ENCODE measurements at regions not wholly inside any gene's neighbourhood (a gene's known extent, or its start where the extent isn't known, plus 50 kb on each side); places are given as distances from the start of the nearest gene placed in this dataset.
"Not testable (repeated sequence)": the region's sequence is repeated elsewhere in the genome, so short reads cannot be mapped to it uniquely, and the experiment has no call there.

DNA sequence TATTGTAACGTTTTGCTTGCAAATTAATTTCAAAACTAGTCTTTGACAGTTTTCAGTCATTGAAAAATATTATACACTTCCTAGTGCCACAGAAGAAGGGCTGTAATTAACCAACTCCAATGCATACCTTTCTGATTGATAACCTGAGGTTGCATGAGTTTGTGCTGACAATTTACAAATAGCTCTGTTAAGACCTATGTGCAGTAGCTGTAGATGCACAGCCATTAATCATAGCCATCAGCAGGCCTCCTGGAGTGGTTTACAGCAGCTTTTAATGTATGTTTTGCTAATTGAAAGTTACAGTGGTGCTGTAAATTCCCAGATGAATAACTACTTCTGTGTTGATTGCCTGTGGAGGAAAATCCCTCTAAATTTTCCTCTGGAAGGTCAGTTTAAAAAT is 758.1 kb downstream of the SH3BGRL start:
- Histone ChIP-seq H2BK20ac (ENCODE audit: low read depth, low read length, poor library complexity, severe bottlenecking) (no peak overlapping the region), H4K91ac (ENCODE audit: insufficient read length, low read depth, low read length) (no peak overlapping the region), H3K4me1 (ENCODE audit: insufficient read depth, low read length) (no peaks in the 10 kb centered on the region), H4K20me1 (ENCODE audit: control insufficient read depth, insufficient read depth, insufficient read length) (no peaks in the 10 kb centered on the region), H3K18ac (ENCODE audit: insufficient read length, low read depth, low read length) (no peak overlapping the region), H3K23me2 (ENCODE audit: insufficient read length, low read depth, low read length, poor library complexity, severe bottlenecking) (no peaks in the 10 kb centered on the region), H2BK15ac (ENCODE audit: low read depth, low read length) (no peak overlapping the region), H3K27ac (ENCODE audit: insufficient read length, low read depth, low read length) (no peak overlapping the region), H3K56ac (ENCODE audit: insufficient read length, low read depth, low read length) (no peak overlapping the region), H3K4ac (ENCODE audit: low read depth, low read length) (no peak overlapping the region), H4K5ac (ENCODE audit: insufficient read length, low read depth, low read length) (no peak overlapping the region), H3K79me1 (ENCODE audit: insufficient read depth, low read depth, low read length, poor library complexity, severe bottlenecking) (no peaks in the 10 kb centered on the region), H2BK5ac (ENCODE audit: insufficient read length, low read length) (no peak overlapping the region), H2AFZ (ENCODE audit: low read length) (no peak overlapping the region), H3K27me3 (ENCODE audit: insufficient read depth, low read length) (no peaks in the 10 kb centered on the region), H3K23ac (ENCODE audit: insufficient read length, low read depth, low read length) (no peak overlapping the region), H3K9ac (ENCODE audit: extremely low read depth, insufficient read length, low read length) (no peak overlapping the region), H4K8ac (replicated peaks; ENCODE audit: insufficient read length, low read depth, low read length) (no peak overlapping the region), H2BK12ac (ENCODE audit: insufficient read length, low read depth, low read length) (no peak overlapping the region), H3K9me3 (ENCODE audit: control insufficient read depth, low read depth, low read length) (peaks cover 39% of the 10 kb centered on the region), H3K79me2 (ENCODE audit: insufficient read depth, low read length) (no peaks in the 10 kb centered on the region), H3K4me2 (ENCODE audit: insufficient read depth, insufficient read length, low read length) (no peak overlapping the region), H2AK5ac (ENCODE audit: insufficient read length, low read length) (no peak overlapping the region), H2BK120ac (ENCODE audit: low read depth, low read length, poor library complexity, severe bottlenecking) (no peak overlapping the region), H3T11ph (ENCODE audit: low read length) (no peak overlapping the region), H3K14ac (ENCODE audit: insufficient read depth, low read length) (no peak overlapping the region)
- peaks cover 0 to 3% (median 1%) of the 10 kb centered on the region in 3 experiments; a peak in 4 of 7 replicates for H3K36me3 Mint-ChIP-seq (ENCODE audit: insufficient read depth in 1 of 3, low read depth in 3 of 3)
- no peak for DNase-seq
- H3K4me1 Mint-ChIP-seq, result no peaks in the 10 kb centered on the region
- no peak overlapping the region for H3K4me3 Mint-ChIP-seq
- no peaks in the 10 kb centered on the region for H3K27me3 Mint-ChIP-seq (ENCODE audit: low read depth)
- H3K27ac Mint-ChIP-seq, result no peak overlapping the region
- WGBS (ENCODE audit: extremely low coverage, insufficient read length, low lambda C conversion rate), result no CpG with 5 or more reads among the region's 1 CpG
- TF ChIP-seq, protein P1, sequence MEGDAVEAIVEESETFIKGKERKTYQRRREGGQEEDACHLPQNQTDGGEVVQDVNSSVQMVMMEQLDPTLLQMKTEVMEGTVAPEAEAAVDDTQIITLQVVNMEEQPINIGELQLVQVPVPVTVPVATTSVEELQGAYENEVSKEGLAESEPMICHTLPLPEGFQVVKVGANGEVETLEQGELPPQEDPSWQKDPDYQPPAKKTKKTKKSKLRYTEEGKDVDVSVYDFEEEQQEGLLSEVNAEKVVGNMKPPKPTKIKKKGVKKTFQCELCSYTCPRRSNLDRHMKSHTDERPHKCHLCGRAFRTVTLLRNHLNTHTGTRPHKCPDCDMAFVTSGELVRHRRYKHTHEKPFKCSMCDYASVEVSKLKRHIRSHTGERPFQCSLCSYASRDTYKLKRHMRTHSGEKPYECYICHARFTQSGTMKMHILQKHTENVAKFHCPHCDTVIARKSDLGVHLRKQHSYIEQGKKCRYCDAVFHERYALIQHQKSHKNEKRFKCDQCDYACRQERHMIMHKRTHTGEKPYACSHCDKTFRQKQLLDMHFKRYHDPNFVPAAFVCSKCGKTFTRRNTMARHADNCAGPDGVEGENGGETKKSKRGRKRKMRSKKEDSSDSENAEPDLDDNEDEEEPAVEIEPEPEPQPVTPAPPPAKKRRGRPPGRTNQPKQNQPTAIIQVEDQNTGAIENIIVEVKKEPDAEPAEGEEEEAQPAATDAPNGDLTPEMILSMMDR (conservative IDR thresholded peaks at IDR 0.05), result no peak
- H3K9me3 Mint-ChIP-seq, result peaks cover 55 to 75% of the 10 kb centered on the region in 2 experiments

DNA sequence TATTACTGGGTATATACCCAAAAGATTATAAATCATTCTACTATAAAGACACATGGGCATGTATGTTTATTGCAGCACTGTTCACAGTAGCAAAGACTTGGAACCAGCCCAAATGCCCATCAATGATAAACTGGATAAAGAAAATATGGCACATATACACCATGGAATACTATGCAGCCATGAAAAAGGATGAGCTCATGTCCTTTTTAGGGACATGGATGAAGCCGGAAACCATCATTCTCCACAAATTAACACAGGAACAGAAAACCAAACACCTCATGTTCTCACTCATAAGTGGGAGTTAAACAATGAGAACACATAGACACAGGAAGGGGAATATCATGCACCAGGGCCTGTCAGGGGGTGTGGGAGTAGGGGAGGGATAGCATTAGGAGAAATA is 772.5 kb downstream of the SH3BGRL start:
- not testable (repeated sequence) for H3K4ac ChIP-seq (ENCODE audit: low read depth, low read length); H3K79me2 ChIP-seq (ENCODE audit: insufficient read depth, low read length)
- H3K9me3 Mint-ChIP-seq, result peaks cover 58 to 67% of the 10 kb centered on the region in 2 experiments

More for the DNA sequence above, 772.5 kb downstream of the SH3BGRL start:
- not testable (repeated sequence) for H2BK120ac ChIP-seq (ENCODE audit: low read depth, low read length, poor library complexity, severe bottlenecking); H3K4me1 Mint-ChIP-seq; H3T11ph ChIP-seq (ENCODE audit: low read length); H4K20me1 ChIP-seq (ENCODE audit: control insufficient read depth, insufficient read depth, insufficient read length); H3K27me3 Mint-ChIP-seq (ENCODE audit: low read depth); H2BK15ac ChIP-seq (ENCODE audit: low read depth, low read length); H3K27ac ChIP-seq (ENCODE audit: insufficient read length, low read depth, low read length); H4K91ac ChIP-seq (ENCODE audit: insufficient read length, low read depth, low read length); H2AK5ac ChIP-seq (ENCODE audit: insufficient read length, low read length); H3K23ac ChIP-seq (ENCODE audit: insufficient read length, low read depth, low read length); H4K5ac ChIP-seq (ENCODE audit: insufficient read length, low read depth, low read length); H2BK12ac ChIP-seq (ENCODE audit: insufficient read length, low read depth, low read length); H4K8ac ChIP-seq (replicated peaks; ENCODE audit: insufficient read length, low read depth, low read length); H2BK5ac ChIP-seq (ENCODE audit: insufficient read length, low read length); H3K4me3 Mint-ChIP-seq; H3K9ac ChIP-seq (ENCODE audit: extremely low read depth, insufficient read length, low read length); DNase-seq; H3K4me1 ChIP-seq (ENCODE audit: insufficient read depth, low read length); H3K23me2 ChIP-seq (ENCODE audit: insufficient read length, low read depth, low read length, poor library complexity, severe bottlenecking); H3K14ac ChIP-seq (ENCODE audit: insufficient read depth, low read length); H2BK20ac ChIP-seq (ENCODE audit: low read depth, low read length, poor library complexity, severe bottlenecking); H3K4me2 ChIP-seq (ENCODE audit: insufficient read depth, insufficient read length, low read length); H3K79me1 ChIP-seq (ENCODE audit: insufficient read depth, low read depth, low read length, poor library complexity, severe bottlenecking); H3K9me3 ChIP-seq (ENCODE audit: control insufficient read depth, low read depth, low read length); H3K56ac ChIP-seq (ENCODE audit: insufficient read length, low read depth, low read length); H3K27me3 ChIP-seq (ENCODE audit: insufficient read depth, low read length); H3K18ac ChIP-seq (ENCODE audit: insufficient read length, low read depth, low read length); H3K27ac Mint-ChIP-seq; H2AFZ ChIP-seq (ENCODE audit: low read length)
- no CpG with 5 or more reads among the region's 1 CpG for WGBS (ENCODE audit: extremely low coverage, insufficient read length, low lambda C conversion rate)
- peaks cover 0 to 15% (median 2%) of the 10 kb centered on the region in 3 experiments; a peak in 6 of 7 replicates for H3K36me3 Mint-ChIP-seq (ENCODE audit: insufficient read depth in 1 of 3, low read depth in 3 of 3)

All from H9 (cell line).